HG03571 (cell line): ENCODE measurements at regions not wholly inside any gene's neighbourhood (a gene's known extent, or its start where the extent isn't known, plus 50 kb on each side); places are given as distances from the start of the nearest gene placed in this dataset.

Source experiments
- ATAC-seq: cut with Tn5 transposase; IDR thresholded peaks from one replicate; pipeline ENCODE4 v1.9.1; 2021; ENCODE audit not compliant: unreplicated experiment

- ATAC-seq, result no peak
Measured at GRCh38 chr4:137597752-137598430, 65.6 kb upstream of the PCDH18 start.

DNA sequence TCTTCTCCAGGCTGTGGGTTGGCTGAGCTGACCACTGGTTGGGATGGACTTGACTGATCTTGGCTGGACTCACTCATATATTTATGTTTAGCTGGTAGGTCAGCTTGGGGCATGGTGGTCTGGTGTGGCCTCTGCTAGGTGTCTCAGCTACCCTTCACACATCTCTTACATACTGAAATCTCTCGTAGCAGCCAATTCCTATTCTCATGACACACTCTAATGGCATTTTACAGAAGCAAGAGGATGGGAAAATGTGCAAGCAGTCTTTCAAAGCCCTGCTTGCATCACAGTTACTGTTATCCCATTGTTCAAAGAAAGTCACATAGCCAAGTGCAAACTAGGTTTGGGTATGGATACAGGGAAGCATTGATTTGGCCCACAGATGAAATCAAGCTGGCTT, 55.5 kb upstream of the PCDH18 start:
- ATAC-seq, result no peak

DNA sequence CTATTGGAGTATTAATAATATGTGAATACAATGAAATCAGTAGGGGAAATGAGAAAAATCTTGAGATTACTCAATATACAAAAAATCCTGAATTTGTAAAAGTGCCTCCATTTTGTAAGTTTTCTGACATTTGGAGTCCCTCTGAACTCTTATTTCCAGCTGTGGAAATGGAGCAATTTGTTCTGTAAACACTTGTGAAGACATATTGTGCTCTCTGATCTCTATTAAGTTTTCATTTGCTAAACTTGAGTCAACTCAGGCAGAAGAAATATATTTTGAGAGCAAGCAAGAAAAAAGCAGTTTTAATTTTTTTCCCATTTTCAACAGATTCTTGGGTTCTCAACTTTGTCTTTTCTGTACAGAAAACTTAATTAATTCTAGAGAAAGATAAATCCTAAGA, 51.4 kb upstream of the PCDH18 start:
- ATAC-seq, result no peak
